Epithelial cell of proximal tubule (primary cell): ENCODE measurements at regions not wholly inside any gene's neighbourhood (a gene's known extent, or its start where the extent isn't known, plus 50 kb on each side); places are given as distances from the start of the nearest gene placed in this dataset.
"Not testable (repeated sequence)": the region's sequence is repeated elsewhere in the genome, so short reads cannot be mapped to it uniquely, and the experiment has no call there.

Source experiments
- DNase-seq: peaks from one replicate; pipeline ENCODE4 v3.0.0-alpha.2; 2011; ENCODE audit warnings: low read depth
- H3K4me3 ChIP-seq: 2 replicates; pipeline ENCODE4 v1.5.1; 2011; ENCODE audit warnings: low read depth, mild to moderate bottlenecking, low read length
- CTCF ChIP-seq: conservative IDR thresholded peaks from 2 replicates; pipeline ENCODE4 v1.5.1; 2012; ENCODE audit warnings: low read depth, mild to moderate bottlenecking, low read length

GRCh38 chr5:174558190-174558589, 166.2 kb upstream of the MSX2 start:
- DNase-seq, result no peak
- TF ChIP-seq CTCF, result no peak
- no peak overlapping the region for H3K4me3 ChIP-seq

- DNase-seq, result no peak
- H3K4me3 ChIP-seq, result no peak overlapping the region
- no peak for TF ChIP-seq CTCF
Measured at GRCh38 chr5:174559141-174559540, 165.2 kb upstream of the MSX2 start.

- no peak for DNase-seq
- H3K4me3 ChIP-seq, result no peak overlapping the region
- TF ChIP-seq CTCF, result no peak
Measured at GRCh38 chr5:174559566-174560090, 164.8 kb upstream of the MSX2 start.

- no peak for DNase-seq
- TF ChIP-seq CTCF, result no peak
- H3K4me3 ChIP-seq, result no peak overlapping the region
Measured at GRCh38 chr5:174560861-174561260, 163.5 kb upstream of the MSX2 start.

- not testable (repeated sequence) for DNase-seq, H3K4me3 ChIP-seq
Measured at GRCh38 chr5:174563040-174563439, 161.3 kb upstream of the MSX2 start.

GRCh38 chr5:174563899-174564298, 160.5 kb upstream of the MSX2 start:
- TF ChIP-seq CTCF, result no peak
- DNase-seq, result no peak
- no peak overlapping the region for H3K4me3 ChIP-seq

GRCh38 chr5:174567506-174568141, 156.8 kb upstream of the MSX2 start:
- no peak for TF ChIP-seq CTCF
- DNase-seq, result no peak
- no peak overlapping the region for H3K4me3 ChIP-seq
